ENCODE measurements at regions not wholly inside any gene's neighbourhood (a gene's known extent, or its start where the extent isn't known, plus 50 kb on each side); places are given as distances from the start of the nearest gene placed in this dataset.
"Not testable (repeated sequence)": the region's sequence is repeated elsewhere in the genome, so short reads cannot be mapped to it uniquely, and the experiment has no call there.

DNA sequence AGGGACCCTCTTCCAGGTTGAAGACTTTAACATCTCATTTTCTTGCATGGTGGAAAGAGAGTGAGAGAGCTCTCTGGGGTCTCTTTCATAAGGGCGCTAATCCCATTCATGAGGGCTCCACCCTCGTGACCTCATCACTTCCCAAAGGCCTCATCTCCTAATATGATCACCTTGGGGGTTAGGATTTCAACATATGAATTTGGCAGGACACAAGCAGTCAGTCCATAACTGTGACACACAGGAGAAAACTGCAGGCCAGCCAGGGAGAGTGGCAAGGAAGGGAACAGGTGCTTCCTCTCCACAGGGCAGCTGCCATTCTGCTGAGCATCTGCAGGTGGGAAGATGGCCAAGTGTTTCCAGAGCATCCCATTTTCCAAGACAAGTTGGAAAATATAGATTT, 178.9 kb downstream of the BCL2L11 start:
- not testable (repeated sequence) for TF ChIP-seq ZNF274 (IDR thresholded peaks at IDR 0.05; ENCODE audit: low read depth, low read length); YY1 (IDR thresholded peaks at IDR 0.05; ENCODE audit: insufficient read depth, insufficient read length); SUZ12 (IDR thresholded peaks at IDR 0.05; ENCODE audit: extremely low read depth, insufficient read depth, insufficient read length)

Data from NT2/D1 (cell line).